HG03135 (cell line): ENCODE measurements at regions not wholly inside any gene's neighbourhood (a gene's known extent, or its start where the extent isn't known, plus 50 kb on each side); places are given as distances from the start of the nearest gene placed in this dataset.

Source experiments
- ATAC-seq: cut with Tn5 transposase; IDR thresholded peaks from one replicate; pipeline ENCODE4 v1.9.1; 2021; ENCODE audit warnings: mild to moderate bottlenecking, moderate library complexity; ENCODE audit not compliant: unreplicated experiment

GRCh38 chrX:36913551-36913950 is 94.6 kb upstream of the FAM47C start:
- ATAC-seq: no peak

GRCh38 chrX:36916941-36917340 is 91.2 kb upstream of the FAM47C start:
- no peak for ATAC-seq

- no peak for ATAC-seq
These were observed 80.5 kb upstream of the FAM47C start for GRCh38 chrX:36927712-36928111.

- ATAC-seq: no peak
These were observed 77.7 kb upstream of the FAM47C start for GRCh38 chrX:36930491-36930890.

GRCh38 chrX:36947214-36947613 is 61.0 kb upstream of the FAM47C start:
- no peak for ATAC-seq

- no peak for ATAC-seq
These were observed 57.5 kb upstream of the FAM47C start for GRCh38 chrX:36950495-36951253.

- ATAC-seq: no peak
These were observed 50.5 kb upstream of the FAM47C start for GRCh38 chrX:36957425-36958328.
